ENCODE measurements at regions not wholly inside any gene's neighbourhood (a gene's known extent, or its start where the extent isn't known, plus 50 kb on each side); places are given as distances from the start of the nearest gene placed in this dataset.

DNA sequence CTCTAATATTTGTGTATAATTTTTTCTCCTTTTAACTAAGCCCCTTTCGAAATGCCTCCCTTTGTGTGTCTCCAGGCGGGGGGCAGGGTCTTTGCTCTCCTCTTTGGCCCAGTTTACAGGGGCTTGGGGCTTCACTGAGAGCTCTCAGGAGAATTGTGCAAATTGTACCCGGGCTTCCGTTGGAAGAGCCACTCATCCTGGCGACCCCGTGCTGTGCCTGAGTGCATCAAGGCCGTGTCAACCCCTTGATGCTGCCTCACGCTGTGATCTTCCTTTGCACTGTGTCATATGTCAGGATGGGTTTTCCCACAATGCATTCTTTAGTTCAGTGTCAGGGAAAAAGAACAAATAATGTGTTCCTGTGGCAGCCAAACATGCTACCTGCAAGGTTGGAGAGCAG is 118.0 kb upstream of the POU3F2 start:
- TF ChIP-seq, protein P1, sequence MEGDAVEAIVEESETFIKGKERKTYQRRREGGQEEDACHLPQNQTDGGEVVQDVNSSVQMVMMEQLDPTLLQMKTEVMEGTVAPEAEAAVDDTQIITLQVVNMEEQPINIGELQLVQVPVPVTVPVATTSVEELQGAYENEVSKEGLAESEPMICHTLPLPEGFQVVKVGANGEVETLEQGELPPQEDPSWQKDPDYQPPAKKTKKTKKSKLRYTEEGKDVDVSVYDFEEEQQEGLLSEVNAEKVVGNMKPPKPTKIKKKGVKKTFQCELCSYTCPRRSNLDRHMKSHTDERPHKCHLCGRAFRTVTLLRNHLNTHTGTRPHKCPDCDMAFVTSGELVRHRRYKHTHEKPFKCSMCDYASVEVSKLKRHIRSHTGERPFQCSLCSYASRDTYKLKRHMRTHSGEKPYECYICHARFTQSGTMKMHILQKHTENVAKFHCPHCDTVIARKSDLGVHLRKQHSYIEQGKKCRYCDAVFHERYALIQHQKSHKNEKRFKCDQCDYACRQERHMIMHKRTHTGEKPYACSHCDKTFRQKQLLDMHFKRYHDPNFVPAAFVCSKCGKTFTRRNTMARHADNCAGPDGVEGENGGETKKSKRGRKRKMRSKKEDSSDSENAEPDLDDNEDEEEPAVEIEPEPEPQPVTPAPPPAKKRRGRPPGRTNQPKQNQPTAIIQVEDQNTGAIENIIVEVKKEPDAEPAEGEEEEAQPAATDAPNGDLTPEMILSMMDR (IDR thresholded peaks at IDR 0.05), result no peak

DNA sequence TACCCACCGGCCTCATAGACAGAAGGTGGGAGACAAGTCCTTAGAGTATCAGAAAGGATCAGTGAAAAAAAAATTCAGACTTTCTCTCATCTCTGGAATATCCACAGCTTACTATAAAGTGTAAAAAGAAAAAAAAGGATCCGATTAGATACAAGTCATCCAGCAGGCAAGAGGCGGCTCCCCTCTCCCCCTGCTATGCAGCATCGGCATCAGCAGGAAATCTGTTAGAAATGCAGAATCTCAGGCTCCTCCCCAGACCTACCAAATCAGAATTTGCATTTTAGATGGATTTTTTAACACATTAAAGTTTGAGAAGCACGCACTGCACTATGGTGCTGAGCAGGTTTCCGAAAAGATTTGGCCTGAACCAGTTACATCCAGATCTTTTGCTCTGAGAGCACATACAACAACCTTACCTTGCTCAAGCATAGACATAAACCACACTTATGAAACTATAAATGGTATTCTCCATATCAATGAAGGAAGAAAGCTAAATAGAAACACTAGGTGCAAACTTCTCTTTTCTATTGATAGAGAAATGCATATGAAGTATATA is 117.0 kb upstream of the POU3F2 start:
- TF ChIP-seq, protein P1 (IDR thresholded peaks at IDR 0.05), result no peak

DNA sequence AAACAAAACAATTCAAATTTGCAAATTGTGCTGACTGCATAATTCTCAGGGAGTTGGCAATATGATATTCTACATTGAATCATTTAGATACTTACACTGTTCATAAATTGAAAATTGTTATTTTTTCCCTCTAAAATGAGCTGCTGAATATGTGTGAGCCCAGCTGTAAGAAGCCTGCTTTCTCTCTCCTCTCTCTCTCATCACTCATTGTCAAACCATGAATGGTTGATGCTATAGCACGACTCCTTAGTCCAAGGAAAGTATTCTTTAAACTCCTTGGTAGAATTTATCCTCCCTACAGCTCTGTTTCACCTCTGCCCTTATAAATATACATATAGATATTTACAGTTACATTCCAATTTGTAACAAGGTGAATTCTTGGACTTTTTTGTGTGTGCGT is 116.4 kb upstream of the POU3F2 start:
- TF ChIP-seq, protein P1 (IDR thresholded peaks at IDR 0.05), result no peak

DNA sequence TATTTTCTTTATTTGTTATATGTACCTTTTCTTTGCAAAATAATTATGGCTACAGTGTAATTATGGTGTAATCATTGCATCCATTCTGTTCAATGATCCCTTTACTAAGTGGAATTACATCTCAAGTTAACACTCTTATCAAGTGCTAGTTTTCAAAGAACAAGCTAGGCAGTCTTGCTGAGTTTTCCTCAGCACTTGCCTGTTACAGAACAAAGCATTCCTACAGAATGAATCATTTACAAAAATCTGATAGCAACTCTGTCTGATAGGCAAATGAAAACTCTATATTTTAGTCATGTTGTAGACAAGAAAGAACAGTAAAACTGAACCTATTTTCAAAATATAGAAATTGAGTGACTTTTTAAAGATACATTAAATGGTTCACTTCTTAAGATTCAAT is 109.8 kb upstream of the POU3F2 start:
- TF ChIP-seq, protein P1 (IDR thresholded peaks at IDR 0.05), result no peak

DNA sequence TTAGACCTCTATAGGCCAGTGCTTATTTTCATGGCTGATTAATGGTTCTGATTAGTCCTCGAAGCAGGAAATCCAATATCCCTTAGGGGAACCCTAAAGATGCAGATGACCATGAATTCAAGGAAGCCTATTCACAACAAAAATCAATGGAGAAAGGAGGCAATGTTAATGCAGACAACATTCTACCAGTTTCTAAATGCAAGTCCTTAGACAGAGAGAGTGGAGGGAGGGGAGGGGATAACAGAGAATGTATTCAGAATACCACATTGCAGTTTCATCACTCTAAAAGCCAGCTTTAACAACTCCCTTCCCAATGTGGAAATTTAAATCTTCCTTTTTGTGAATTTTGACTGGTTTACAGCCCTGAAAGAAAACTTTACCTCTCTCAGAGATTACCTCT is 87.1 kb upstream of the POU3F2 start:
- TF ChIP-seq, protein P1 (IDR thresholded peaks at IDR 0.05), result no peak

DNA sequence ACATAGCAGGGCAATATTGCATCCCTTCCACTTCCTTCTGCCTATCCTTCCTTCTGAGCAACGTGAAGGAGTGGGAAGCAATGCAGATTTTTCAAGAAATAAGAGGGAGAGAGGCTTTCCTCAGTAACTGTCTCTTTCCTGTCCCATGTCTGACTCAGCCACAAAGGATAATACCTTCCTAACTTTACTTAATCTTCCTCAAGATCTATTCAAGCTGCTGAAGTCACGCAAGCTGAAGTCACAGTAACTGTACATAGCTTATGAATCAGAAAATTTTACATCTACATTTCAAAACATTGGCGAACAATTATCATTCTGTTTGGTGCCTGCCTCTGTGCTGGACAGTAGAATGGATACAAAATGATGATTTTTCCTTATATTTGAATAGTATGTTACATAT is 86.4 kb upstream of the POU3F2 start:
- TF ChIP-seq, protein P1 (IDR thresholded peaks at IDR 0.05), result no peak

DNA sequence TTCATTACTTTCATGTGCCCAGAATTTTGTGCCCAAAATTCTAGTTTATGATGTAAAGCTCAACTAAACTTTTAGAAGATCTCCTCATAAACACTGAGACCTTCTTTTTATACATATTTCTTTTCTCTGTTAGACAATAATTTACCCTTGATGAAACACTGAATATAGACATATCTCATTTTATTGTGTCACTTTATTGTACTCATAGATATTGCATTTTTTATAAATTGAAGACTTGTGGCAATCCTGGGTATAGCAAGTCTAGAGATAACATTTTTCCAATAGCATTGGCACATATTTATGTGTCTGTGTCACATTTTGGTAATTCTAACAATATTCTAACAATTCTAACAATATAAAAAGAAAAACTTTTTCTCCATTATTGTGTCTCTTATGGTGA is 74.9 kb upstream of the POU3F2 start:
- TF ChIP-seq, protein P1 (IDR thresholded peaks at IDR 0.05), result no peak; the same call in 1 of the 2 replicates

DNA sequence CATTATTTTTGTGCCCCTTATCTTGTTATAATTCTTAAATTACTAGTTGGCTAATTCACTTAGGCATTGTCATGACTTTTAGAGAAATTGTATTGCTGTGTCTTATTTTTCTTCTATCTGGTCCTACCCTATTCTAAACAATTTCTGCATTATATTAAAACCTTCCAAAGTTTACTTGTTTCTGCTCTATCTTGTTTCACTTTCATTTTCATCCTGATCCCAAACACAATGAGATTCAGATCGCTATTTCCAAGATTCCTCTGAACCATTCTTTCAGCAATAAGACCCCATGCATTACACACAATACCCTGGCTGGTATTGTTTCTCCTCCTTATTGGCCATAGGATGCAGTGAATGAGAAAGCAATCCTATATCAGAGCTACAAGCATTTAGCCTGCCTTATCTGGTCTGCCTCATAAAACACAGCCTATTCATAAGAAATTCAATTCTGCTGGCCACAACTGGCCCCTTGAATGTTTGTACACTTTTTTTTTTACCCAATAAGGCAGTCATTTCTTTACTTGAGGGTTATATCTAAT is 69.9 kb upstream of the POU3F2 start:
- TF ChIP-seq, protein P1 (IDR thresholded peaks at IDR 0.05), result no peak
